ENCODE measurements at regions not wholly inside any gene's neighbourhood (a gene's known extent, or its start where the extent isn't known, plus 50 kb on each side); places are given as distances from the start of the nearest gene placed in this dataset.

DNA sequence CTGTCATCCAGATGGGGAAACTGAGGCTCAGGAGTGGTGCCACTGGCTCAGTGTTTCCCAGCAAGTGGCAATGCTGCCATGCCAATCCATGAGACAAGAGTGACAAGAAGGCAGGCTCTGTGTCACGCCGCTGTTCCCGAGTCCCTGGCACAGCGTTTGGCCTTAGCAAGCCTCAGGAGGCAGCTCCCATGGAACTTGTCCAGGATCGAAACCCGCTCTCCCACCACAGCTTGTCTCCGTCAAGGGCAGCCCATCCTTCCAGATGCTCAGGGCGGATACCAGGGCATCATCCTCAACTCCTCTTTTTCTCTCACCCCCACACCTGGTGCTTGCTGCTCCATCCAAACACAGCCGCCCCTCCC is 110.6 kb upstream of the PTPN1 start:
- DNase-seq (ENCODE audit: extremely low read depth in 1 of 4, low spot score in 3 of 4) = no peak
- no peaks in the 10 kb centered on the region for H3K9me1 ChIP-seq (ENCODE audit: control insufficient read depth, insufficient read depth, low read length)
- H3K9ac ChIP-seq (ENCODE audit: insufficient read depth in 1 of 2, low read depth in 2 of 2, low read length in 2 of 2) = peak overlapping the region in 1 of 2 experiments; percentile 53; a peak in 2 of 4 replicates
- TF ChIP-seq FOS (IDR thresholded peaks at IDR 0.05; ENCODE audit: extremely low read depth, insufficient read length) = no peak
- H3K79me2 ChIP-seq (ENCODE audit: control insufficient read depth, insufficient read depth, low read length) = no peaks in the 10 kb centered on the region
- H3K36me3 ChIP-seq (ENCODE audit: control insufficient read depth, insufficient read depth, low read length) = no peaks in the 10 kb centered on the region
- in situ Hi-C loops (cut with MboI) (no loop called here), intact Hi-C loops (cut with micrococcal nuclease) (no loop called here)
- no peak overlapping the region for H2AFZ ChIP-seq (ENCODE audit: low read depth, low read length)
- H3K27ac ChIP-seq (ENCODE audit: extremely low read depth, low read depth, low read length) = no peak overlapping the region
- WGBS (ENCODE audit: insufficient coverage, low coverage, missing lambda C conversion rate) = 38% methylated on average over 6 of the region's 9 CpGs
- H3K27me3 ChIP-seq (ENCODE audit: control insufficient read depth in 2 of 2, insufficient read depth in 2 of 2, low read length in 2 of 2) = 0 out of 5 replicates have a peak, but pooled peaks cover 2 to 6% of the 10 kb centered on the region in 2 experiments
- FAIRE-seq = no peak
- BruUV-seq (replicated peaks) = no TSS peak
- ChIA-PET CTCF (ENCODE audit: low intra/inter-chr PET ratio) (interaction anchor here (2.2 kb wide), 1 partner anchor 61 kb away, joined by 9 read pairs; no protein-coding TSS in a partner anchor), POLR2A (no interaction called here)
- H3K4me3 ChIP-seq = no peak overlapping the region
- H3K4me1 ChIP-seq (replicated peaks in 1 of 2; ENCODE audit: control insufficient read depth in 2 of 2, insufficient read depth in 2 of 2, low read length in 2 of 2) = peaks cover 6 to 15% of the 10 kb centered on the region in 2 experiments; a peak in 4 of 5 replicates
- no peak for ATAC-seq
- H3K4me2 ChIP-seq (ENCODE audit: insufficient read depth, low read length) = no peak overlapping the region
- no peaks in the 10 kb centered on the region for H3K9me3 ChIP-seq (replicated peaks; ENCODE audit: control insufficient read depth, insufficient read depth, low read depth, low read length)
- no peaks in the 10 kb centered on the region for H4K20me1 ChIP-seq (replicated peaks; ENCODE audit: control insufficient read depth, insufficient read depth, low read length)

DNA sequence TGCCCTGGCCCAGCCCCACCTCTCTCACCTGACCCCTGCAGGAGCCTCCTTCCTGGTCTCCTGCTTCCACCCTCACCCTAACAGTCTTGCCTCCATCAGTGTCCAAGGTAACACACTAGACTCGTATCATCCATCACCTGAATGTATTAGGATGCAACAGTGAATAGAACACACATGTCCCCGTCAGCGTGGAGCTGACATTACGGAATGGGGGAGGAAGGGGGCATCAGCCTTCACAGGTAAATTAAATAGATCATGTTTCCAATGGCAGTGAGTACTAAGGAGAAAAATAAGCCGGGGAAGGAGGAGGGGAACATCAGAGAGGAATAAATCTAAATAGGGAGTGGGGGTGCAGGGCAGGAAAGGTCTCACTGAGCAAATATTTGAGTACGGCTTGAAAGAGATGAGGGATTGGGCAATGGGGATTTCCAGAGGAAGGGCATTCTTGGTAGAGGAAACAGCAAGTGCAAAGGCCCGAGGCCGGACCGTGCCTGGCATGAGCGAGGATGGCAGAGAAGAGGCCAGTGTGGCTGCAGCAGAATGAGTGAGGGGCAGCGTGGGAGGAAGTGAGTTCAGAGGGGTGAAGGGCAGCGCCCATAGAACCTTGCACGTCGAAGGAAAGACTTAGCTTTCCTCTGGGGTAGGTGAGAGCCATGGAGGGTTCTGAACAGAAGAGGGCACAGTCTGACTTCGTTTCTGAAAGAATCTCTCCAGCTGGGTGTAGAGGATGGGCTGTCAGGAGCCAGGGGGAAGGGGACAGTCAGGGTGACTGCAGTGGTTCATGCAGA is 110.1 kb upstream of the PTPN1 start:
- no TSS peak for BruUV-seq (replicated peaks)
- Histone ChIP-seq H3K79me2 (ENCODE audit: control insufficient read depth, insufficient read depth, low read length) (no peaks in the 10 kb centered on the region), H3K27me3 (ENCODE audit: control insufficient read depth in 2 of 2, insufficient read depth in 2 of 2, low read length in 2 of 2) (0 out of 5 replicates have a peak, but pooled peaks cover 2 to 7% of the 10 kb centered on the region in 2 experiments), H2AFZ (ENCODE audit: low read depth, low read length) (no peak overlapping the region), H3K9me1 (ENCODE audit: control insufficient read depth, insufficient read depth, low read length) (no peaks in the 10 kb centered on the region), H4K20me1 (replicated peaks; ENCODE audit: control insufficient read depth, insufficient read depth, low read length) (no peaks in the 10 kb centered on the region), H3K4me1 (replicated peaks in 1 of 2; ENCODE audit: control insufficient read depth in 2 of 2, insufficient read depth in 2 of 2, low read length in 2 of 2) (peaks cover 2 to 14% of the 10 kb centered on the region in 2 experiments; a peak in 3 of 5 replicates), H3K27ac (ENCODE audit: extremely low read depth, low read depth, low read length) (no peak overlapping the region), H3K36me3 (ENCODE audit: control insufficient read depth, insufficient read depth, low read length) (no peaks in the 10 kb centered on the region), H3K9me3 (replicated peaks; ENCODE audit: control insufficient read depth, insufficient read depth, low read depth, low read length) (no peaks in the 10 kb centered on the region), H3K4me2 (ENCODE audit: insufficient read depth, low read length) (no peak overlapping the region), H3K9ac (ENCODE audit: insufficient read depth in 1 of 2, low read depth in 2 of 2, low read length in 2 of 2) (peak overlapping the region in 1 of 2 experiments; percentile 57; a peak in 2 of 4 replicates), H3K4me3 (no peak overlapping the region)
- in situ Hi-C loops (cut with MboI) (no loop called here), intact Hi-C loops (cut with micrococcal nuclease) (no loop called here)
- CTCF ChIA-PET (ENCODE audit: low intra/inter-chr PET ratio) = interaction anchor here (2.2 kb wide), 1 partner anchor 60 kb away, joined by 9 read pairs; no protein-coding TSS in a partner anchor
- DNase-seq (ENCODE audit: extremely low read depth in 1 of 4, low spot score in 3 of 4) (no peak), ATAC-seq (peak; percentile 48), FAIRE-seq (no peak)
- POLR2A ChIA-PET = no interaction called here
- WGBS (ENCODE audit: insufficient coverage, low coverage, missing lambda C conversion rate) = 31% methylated on average over 15 of the region's 15 CpGs
- TF ChIP-seq, protein P1, sequence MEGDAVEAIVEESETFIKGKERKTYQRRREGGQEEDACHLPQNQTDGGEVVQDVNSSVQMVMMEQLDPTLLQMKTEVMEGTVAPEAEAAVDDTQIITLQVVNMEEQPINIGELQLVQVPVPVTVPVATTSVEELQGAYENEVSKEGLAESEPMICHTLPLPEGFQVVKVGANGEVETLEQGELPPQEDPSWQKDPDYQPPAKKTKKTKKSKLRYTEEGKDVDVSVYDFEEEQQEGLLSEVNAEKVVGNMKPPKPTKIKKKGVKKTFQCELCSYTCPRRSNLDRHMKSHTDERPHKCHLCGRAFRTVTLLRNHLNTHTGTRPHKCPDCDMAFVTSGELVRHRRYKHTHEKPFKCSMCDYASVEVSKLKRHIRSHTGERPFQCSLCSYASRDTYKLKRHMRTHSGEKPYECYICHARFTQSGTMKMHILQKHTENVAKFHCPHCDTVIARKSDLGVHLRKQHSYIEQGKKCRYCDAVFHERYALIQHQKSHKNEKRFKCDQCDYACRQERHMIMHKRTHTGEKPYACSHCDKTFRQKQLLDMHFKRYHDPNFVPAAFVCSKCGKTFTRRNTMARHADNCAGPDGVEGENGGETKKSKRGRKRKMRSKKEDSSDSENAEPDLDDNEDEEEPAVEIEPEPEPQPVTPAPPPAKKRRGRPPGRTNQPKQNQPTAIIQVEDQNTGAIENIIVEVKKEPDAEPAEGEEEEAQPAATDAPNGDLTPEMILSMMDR (IDR thresholded peaks at IDR 0.05 in 2 of 3, conservative IDR thresholded peaks at IDR 0.05 in 1 of 3; ENCODE audit: insufficient read depth in 2 of 3, low read depth in 1 of 3, low read length in 3 of 3) = peak; percentile 19 to 40 (median 26); a peak in 3 of 6 replicates
- TF ChIP-seq, protein P2, sequence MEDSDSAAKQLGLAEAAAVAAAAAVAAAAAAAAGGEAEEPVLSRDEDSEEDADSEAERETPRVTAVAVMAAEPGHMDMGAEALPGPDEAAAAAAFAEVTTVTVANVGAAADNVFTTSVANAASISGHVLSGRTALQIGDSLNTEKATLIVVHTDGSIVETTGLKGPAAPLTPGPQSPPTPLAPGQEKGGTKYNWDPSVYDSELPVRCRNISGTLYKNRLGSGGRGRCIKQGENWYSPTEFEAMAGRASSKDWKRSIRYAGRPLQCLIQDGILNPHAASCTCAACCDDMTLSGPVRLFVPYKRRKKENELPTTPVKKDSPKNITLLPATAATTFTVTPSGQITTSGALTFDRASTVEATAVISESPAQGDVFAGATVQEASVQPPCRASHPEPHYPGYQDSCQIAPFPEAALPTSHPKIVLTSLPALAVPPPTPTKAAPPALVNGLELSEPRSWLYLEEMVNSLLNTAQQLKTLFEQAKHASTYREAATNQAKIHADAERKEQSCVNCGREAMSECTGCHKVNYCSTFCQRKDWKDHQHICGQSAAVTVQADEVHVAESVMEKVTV (CRISPR knock-in tag; IDR thresholded peaks at IDR 0.05) = peak; percentile 27; the same call in 1 of the 2 replicates

Measured in K562 (cell line).